ENCODE measurements at regions not wholly inside any gene's neighbourhood (a gene's known extent, or its start where the extent isn't known, plus 50 kb on each side); places are given as distances from the start of the nearest gene placed in this dataset.

DNA sequence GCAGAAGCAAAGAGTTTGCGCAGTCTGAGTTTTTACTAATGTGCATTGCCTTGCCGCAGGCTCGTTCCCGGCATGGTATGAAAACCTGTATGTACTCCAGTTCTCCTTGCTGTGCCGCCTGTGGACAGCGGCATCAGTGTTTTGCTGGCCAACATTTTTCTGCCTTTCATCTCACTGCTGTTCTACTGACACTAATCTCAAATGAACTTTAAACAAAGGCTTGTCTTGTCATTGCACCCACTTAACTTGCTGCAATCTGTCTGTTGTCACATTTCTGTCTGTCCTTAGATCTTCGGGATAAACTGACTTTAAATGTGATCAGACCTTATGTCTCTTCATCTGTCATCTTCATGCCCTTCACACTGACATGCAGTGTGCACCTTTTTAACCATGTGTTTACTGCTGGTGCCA lies 71.7 kb upstream of the ZNRF2 start:
- DNase-seq, result no peak

GRCh38 chr7:30213637-30214036 lies 70.8 kb upstream of the ZNRF2 start:
- DNase-seq, result no peak

DNA sequence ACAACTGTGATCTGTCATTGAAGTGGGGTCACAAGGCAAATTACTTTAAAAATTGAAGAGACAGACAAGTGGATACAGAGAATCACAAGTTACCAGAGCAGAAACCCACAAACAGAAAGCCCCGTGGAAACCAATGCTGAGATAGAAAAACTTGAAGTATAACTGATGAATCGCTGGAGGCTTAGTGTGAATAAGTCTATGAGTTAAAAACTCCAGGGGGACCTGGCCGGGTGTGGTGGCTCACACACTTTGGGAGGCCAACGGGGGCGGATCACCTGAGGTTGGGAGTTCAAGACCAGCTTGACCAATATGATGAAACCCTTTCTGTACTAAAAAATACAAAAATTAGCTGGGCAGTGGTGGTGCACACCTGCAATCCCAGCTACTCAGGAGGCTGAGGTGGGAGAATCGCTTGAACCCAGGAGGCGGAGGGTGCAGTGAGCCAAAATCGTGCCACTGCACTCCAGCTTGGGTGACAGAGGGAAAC lies 69.7 kb upstream of the ZNRF2 start:
- no peak for DNase-seq

DNA sequence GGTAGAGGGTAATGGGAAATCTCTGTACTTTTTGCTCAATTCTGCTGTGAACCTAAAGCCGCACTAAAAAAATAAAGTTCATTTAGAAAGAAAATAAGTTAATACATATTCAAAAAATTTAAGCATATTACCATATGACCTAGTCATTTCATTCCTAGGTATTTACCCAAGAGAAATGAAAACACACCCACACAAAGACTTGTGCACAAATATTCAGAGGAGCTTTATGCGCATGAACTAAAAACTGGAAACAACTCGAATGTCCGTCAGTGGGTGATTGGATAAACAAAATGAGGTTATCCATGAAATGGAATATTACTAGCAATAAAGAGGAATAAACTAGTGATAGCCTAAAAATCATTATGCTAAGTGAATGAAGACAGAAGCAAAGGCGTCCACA lies 62.6 kb upstream of the ZNRF2 start:
- DNase-seq, result no peak

GRCh38 chr7:30222515-30223215 lies 61.7 kb upstream of the ZNRF2 start:
- no peak for DNase-seq

DNA sequence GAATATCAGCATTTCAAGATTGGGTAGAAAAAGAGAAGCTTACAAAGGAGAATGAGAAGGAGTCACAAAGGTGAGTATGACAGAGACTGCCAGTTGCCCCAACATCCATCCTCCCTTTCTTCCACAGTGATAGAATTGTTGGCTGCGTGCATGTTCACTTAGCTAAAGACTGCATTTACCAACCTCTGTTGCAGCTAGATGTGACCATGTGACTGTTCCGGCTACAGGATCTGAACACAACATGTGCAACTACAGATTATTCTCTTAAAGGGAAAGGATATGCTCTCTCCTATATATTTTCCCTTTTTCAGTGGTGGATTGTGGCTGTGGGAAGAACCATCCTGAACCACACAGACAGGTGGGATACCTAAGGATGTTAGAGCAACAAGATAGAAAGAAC lies 60.5 kb upstream of the ZNRF2 start:
- DNase-seq, result no peak

- DNase-seq, result no peak
Observed at GRCh38 chr7:30224511-30225062, 59.8 kb upstream of the ZNRF2 start.

GRCh38 chr7:30225863-30226613 lies 58.4 kb upstream of the ZNRF2 start:
- DNase-seq, result peak; percentile 25

- no peak for DNase-seq
Observed at GRCh38 chr7:30226614-30227268, 57.7 kb upstream of the ZNRF2 start.

DNA sequence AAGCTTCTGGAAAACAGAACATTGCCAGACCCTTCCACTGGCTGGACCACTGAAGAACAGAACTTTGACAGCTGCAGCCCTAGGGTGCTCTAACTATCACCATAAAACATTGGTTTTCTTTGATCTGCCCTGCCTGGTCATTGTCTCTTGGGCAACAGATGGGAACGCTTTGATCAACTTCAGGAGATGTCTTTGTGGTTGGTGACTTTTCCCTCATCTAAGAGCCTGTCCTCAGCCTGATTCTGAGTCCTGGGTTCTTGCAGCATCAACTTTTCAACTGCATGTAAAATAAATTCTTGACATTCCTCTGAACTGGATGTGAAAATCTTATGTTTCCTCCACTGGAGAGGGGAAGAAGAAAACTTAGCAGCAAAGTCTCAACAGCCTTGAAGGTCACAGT lies 53.1 kb upstream of the ZNRF2 start:
- DNase-seq, result no peak

GRCh38 chr7:30232391-30232790 lies 52.0 kb upstream of the ZNRF2 start:
- no peak for DNase-seq

Data from NCI-H1436 treated with DMSO at 0.1 percent for 48 hours (cell line).